GM23248 (cell line): ENCODE measurements at regions not wholly inside any gene's neighbourhood (a gene's known extent, or its start where the extent isn't known, plus 50 kb on each side); places are given as distances from the start of the nearest gene placed in this dataset.

Experiments used
- DNase-seq: peaks from one replicate; pipeline ENCODE4 v3.0.0-alpha.2; 2015
- H2AFZ ChIP-seq: fragments of 200-600 bp; sonication (generic); 2 replicates; pipeline ENCODE4 v1.6.1; 2016; ENCODE audit warnings: antibody characterized with exemption
- H3F3A ChIP-seq: fragments of 200-600 bp; sonication (generic); 2 replicates; pipeline ENCODE4 v1.6.1; 2016; ENCODE audit warnings: mild to moderate bottlenecking, antibody characterized with exemption, mixed run types; ENCODE audit not compliant: insufficient read depth
- H3K27ac ChIP-seq: fragments of 200-600 bp; sonication (generic); 2 replicates; pipeline ENCODE4 v1.5.1; 2016; ENCODE audit warnings: mild to moderate bottlenecking
- H3K27me3 ChIP-seq: fragments of 200-600 bp; sonication (generic); replicated peaks from 2 replicates; pipeline ENCODE4 v1.6.1; 2016; ENCODE audit warnings: mild to moderate bottlenecking; ENCODE audit not compliant: insufficient read depth
- H3K36me3 ChIP-seq: fragments of 200-600 bp; sonication (generic); 2 replicates; pipeline ENCODE4 v1.6.1; 2016; ENCODE audit warnings: low read depth, mild to moderate bottlenecking
- H3K4me1 ChIP-seq: fragments of 200-600 bp; sonication (generic); 2 replicates; pipeline ENCODE4 v1.6.1; 2016; ENCODE audit warnings: mild to moderate bottlenecking; ENCODE audit not compliant: insufficient read depth
- H3K4me2 ChIP-seq: fragments of 200-600 bp; sonication (generic); one replicate; pipeline ENCODE4 v1.6.1; 2016; ENCODE audit warnings: mild to moderate bottlenecking; ENCODE audit not compliant: unreplicated experiment
- H3K4me3 ChIP-seq: fragments of 200-600 bp; sonication (generic); 2 replicates; pipeline ENCODE4 v1.5.1; 2016; ENCODE audit warnings: mild to moderate bottlenecking
- H3K79me2 ChIP-seq: fragments of 200-600 bp; sonication (generic); 2 replicates; pipeline ENCODE4 v1.6.1; 2016; ENCODE audit warnings: mild to moderate bottlenecking; ENCODE audit not compliant: insufficient read depth
- H3K9ac ChIP-seq: fragments of 200-600 bp; sonication (generic); 2 replicates; pipeline ENCODE4 v1.6.1; 2016; ENCODE audit warnings: mild to moderate bottlenecking
- H3K9me2 ChIP-seq: fragments of 200-600 bp; sonication (generic); 2 replicates; pipeline ENCODE4 v1.6.1; 2016; ENCODE audit warnings: mixed run types, mild to moderate bottlenecking, moderate library complexity; ENCODE audit not compliant: insufficient read depth
- H3K9me3 ChIP-seq: fragments of 200-600 bp; sonication (generic); one replicate; pipeline ENCODE4 v1.6.1; 2017; ENCODE audit warnings: low read depth
- H4K20me1 ChIP-seq: fragments of 200-600 bp; sonication (generic); 2 replicates; pipeline ENCODE4 v1.6.0; 2016; ENCODE audit not compliant: insufficient read depth
- EZH2 ChIP-seq: fragments of 200-600 bp; sonication (generic); IDR thresholded peaks from 2 replicates; pipeline ENCODE4 v1.6.1; 2018; ENCODE audit warnings: antibody characterized with exemption, mild to moderate bottlenecking; ENCODE audit not compliant: insufficient read depth, poor library complexity, severe bottlenecking
- EZH2phosphoT487 ChIP-seq: fragments of 200-600 bp; sonication (generic); IDR thresholded peaks from 2 replicates; pipeline ENCODE4 v1.6.1; 2018; ENCODE audit warnings: antibody characterized with exemption, moderate library complexity, mild to moderate bottlenecking, low read depth; ENCODE audit not compliant: insufficient read depth
- WGBS, 2 experiments: methylation state at CpG; one replicate each; pipeline ENCODE4 v1.1.6; 2015 to 2017; ENCODE audit warnings: low lambda C conversion rate in 2 of 2, low coverage in 1 of 2; ENCODE audit errors: missing lambda C conversion rate in 2 of 2; 5-methylcytosine and 5-hydroxymethylcytosine counted together
- in situ Hi-C: fragments of 300-500 bp; cut with MboI; formaldehyde crosslinking; loops from 2 replicates; pipeline ENCODE4 v1.15.0; 2020

- Histone ChIP-seq H3K9ac (no peak overlapping the region), H3K4me3 (no peak overlapping the region), H3K9me2 (no peaks in the 10 kb centered on the region), H4K20me1 (no peaks in the 10 kb centered on the region), H2AFZ (no peak overlapping the region), H3K27me3 (no peaks in the 10 kb centered on the region), H3K79me2 (no peaks in the 10 kb centered on the region), H3K4me1 (peaks cover 38% of the 10 kb centered on the region), H3K27ac (no peak overlapping the region), H3K9me3 (no peaks in the 10 kb centered on the region), H3K36me3 (no peaks in the 10 kb centered on the region), H3K4me2 (no peak overlapping the region), H3F3A (peaks cover 6% of the 10 kb centered on the region; the same call in 1 of the 2 replicates)
- no peak for TF ChIP-seq EZH2
- in situ Hi-C loops: no loop called here
- DNase-seq: peak; percentile 76
- 71 to 83% methylated on average over 4 of the region's 4 CpGs for WGBS, 2 experiments
Observed at GRCh38 chr2:235270956-235271355, 222.9 kb upstream of the AGAP1 start.

- in situ Hi-C loops: no loop called here
- no peaks in the 10 kb centered on the region for H4K20me1 ChIP-seq
- WGBS, 2 experiments: 97 to 100% methylated on average over 2 of the region's 2 CpGs
Observed at GRCh38 chr2:235271936-235272335, 221.9 kb upstream of the AGAP1 start.

GRCh38 chr2:235274023-235274422 lies 219.8 kb upstream of the AGAP1 start:
- peaks cover 18% of the 10 kb centered on the region for H3K4me1 ChIP-seq

More at GRCh38 chr2:235271936-235272335, 221.9 kb upstream of the AGAP1 start:
- no peak for TF ChIP-seq EZH2
- TF ChIP-seq EZH2phosphoT487: no peak
- no peak overlapping the region for H3K27ac ChIP-seq
- no peak overlapping the region for H3K9ac ChIP-seq
- H3K4me3 ChIP-seq: no peak overlapping the region
- no peak overlapping the region for H3K4me2 ChIP-seq
- H3K9me2 ChIP-seq: no peaks in the 10 kb centered on the region
- no peaks in the 10 kb centered on the region for H3K79me2 ChIP-seq
- H3K9me3 ChIP-seq: no peaks in the 10 kb centered on the region
- peaks cover 6% of the 10 kb centered on the region; the same call in 1 of the 2 replicates for H3F3A ChIP-seq
- H3K4me1 ChIP-seq: peaks cover 38% of the 10 kb centered on the region
- no peaks in the 10 kb centered on the region for H3K27me3 ChIP-seq
- DNase-seq: no peak
- no peak overlapping the region for H2AFZ ChIP-seq
- H3K36me3 ChIP-seq: no peaks in the 10 kb centered on the region

GRCh38 chr2:235277485-235277884 lies 216.4 kb upstream of the AGAP1 start:
- no peak overlapping the region for H3K27ac ChIP-seq
- H3K4me2 ChIP-seq: no peak overlapping the region
- H4K20me1 ChIP-seq: no peaks in the 10 kb centered on the region
- H3K9ac ChIP-seq: no peak overlapping the region
- DNase-seq: no peak
- WGBS, 2 experiments: 76 to 89% methylated on average over 3 of the region's 3 CpGs
- H3K9me3 ChIP-seq: no peaks in the 10 kb centered on the region
- no peaks in the 10 kb centered on the region for H3K79me2 ChIP-seq
- no peaks in the 10 kb centered on the region for H3F3A ChIP-seq
- in situ Hi-C loops: no loop called here
- no peaks in the 10 kb centered on the region for H3K36me3 ChIP-seq
- H2AFZ ChIP-seq: no peak overlapping the region
- H3K27me3 ChIP-seq: no peaks in the 10 kb centered on the region
- no peaks in the 10 kb centered on the region for H3K9me2 ChIP-seq
- no peaks in the 10 kb centered on the region for H3K4me1 ChIP-seq
- TF ChIP-seq EZH2phosphoT487: no peak
- TF ChIP-seq EZH2: no peak
- no peak overlapping the region for H3K4me3 ChIP-seq

More at GRCh38 chr2:235274023-235274422, 219.8 kb upstream of the AGAP1 start:
- Histone ChIP-seq H3K36me3 (no peaks in the 10 kb centered on the region), H3K9ac (no peak overlapping the region), H3K9me2 (no peaks in the 10 kb centered on the region), H3K4me2 (no peak overlapping the region), H3F3A (no peaks in the 10 kb centered on the region), H3K27me3 (no peaks in the 10 kb centered on the region), H3K79me2 (no peaks in the 10 kb centered on the region), H3K4me3 (no peak overlapping the region), H3K9me3 (no peaks in the 10 kb centered on the region), H4K20me1 (no peaks in the 10 kb centered on the region), H3K27ac (no peak overlapping the region), H2AFZ (no peak overlapping the region)
- 45 to 52% methylated on average over 2 of the region's 2 CpGs for WGBS, 2 experiments
- TF ChIP-seq EZH2phosphoT487: no peak
- TF ChIP-seq EZH2: no peak
- in situ Hi-C loops: no loop called here
- no peak for DNase-seq

GRCh38 chr2:235278771-235279355 lies 215.0 kb upstream of the AGAP1 start:
- H3K27me3 ChIP-seq: no peaks in the 10 kb centered on the region
- no peaks in the 10 kb centered on the region for H3K79me2 ChIP-seq
- no peaks in the 10 kb centered on the region for H3K36me3 ChIP-seq
- H3K27ac ChIP-seq: no peak overlapping the region
- H3K9me2 ChIP-seq: no peaks in the 10 kb centered on the region
- DNase-seq: peak; percentile 37
- H4K20me1 ChIP-seq: no peaks in the 10 kb centered on the region
- H3K9me3 ChIP-seq: no peaks in the 10 kb centered on the region
- no peak overlapping the region for H3K4me3 ChIP-seq
- no peaks in the 10 kb centered on the region for H3F3A ChIP-seq
- H3K4me1 ChIP-seq: no peaks in the 10 kb centered on the region
- in situ Hi-C loops: no loop called here
- WGBS, 2 experiments: 83 to 85% methylated on average over 6 of the region's 6 CpGs
- H3K4me2 ChIP-seq: no peak overlapping the region
- no peak overlapping the region for H3K9ac ChIP-seq
- no peak overlapping the region for H2AFZ ChIP-seq
- TF ChIP-seq EZH2 (no peak), EZH2phosphoT487 (no peak)
